ENCODE measurements at regions not wholly inside any gene's neighbourhood (a gene's known extent, or its start where the extent isn't known, plus 50 kb on each side); places are given as distances from the start of the nearest gene placed in this dataset.

DNA sequence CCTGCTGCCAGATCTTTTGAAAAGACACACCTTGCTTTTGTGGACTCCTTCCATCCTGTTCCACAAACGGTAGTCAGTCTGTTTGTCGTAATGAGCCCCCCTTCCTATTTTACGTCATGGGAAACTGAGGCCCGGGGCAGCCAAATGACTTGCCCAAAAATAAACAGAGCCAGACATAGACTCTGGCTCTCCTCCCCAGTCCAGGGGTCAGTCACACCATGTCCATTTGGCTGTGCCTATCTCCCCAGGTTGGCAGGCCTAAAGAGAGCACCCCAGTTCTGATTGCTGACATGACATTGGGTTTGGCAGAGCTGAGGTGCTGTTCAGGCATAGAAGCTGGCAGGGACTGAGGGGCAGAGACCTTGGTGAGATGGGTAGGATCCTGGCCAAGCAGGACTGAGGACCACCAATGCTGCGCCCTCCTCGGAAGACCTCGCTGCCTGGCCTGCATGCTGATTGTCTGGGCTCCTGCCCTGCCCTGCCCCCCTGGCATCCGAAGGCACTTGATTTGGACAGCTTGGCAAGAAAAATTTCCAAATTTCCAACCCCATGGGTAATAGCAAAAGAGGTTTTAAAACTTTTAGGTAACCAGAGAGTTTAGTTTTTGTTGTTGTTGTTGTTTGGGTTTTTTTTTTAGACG lies 335.4 kb downstream of the DYSF start:
- no peak overlapping the region for H2AFZ ChIP-seq (ENCODE audit: low read depth, low read length)
- ChIA-PET CTCF (ENCODE audit: low intra/inter-chr PET ratio) (no interaction called here), POLR2A (interaction anchor here (0.6 to 1.2 kb wide), 2 partner anchors 9 to 64 kb away, joined by 3 to 5 read pairs; no protein-coding TSS in a partner anchor)
- ATAC-seq (no peak), FAIRE-seq (no peak), DNase-seq (ENCODE audit: extremely low read depth in 1 of 4, low spot score in 3 of 4) (no peak)
- H3K36me3 ChIP-seq (ENCODE audit: control insufficient read depth, insufficient read depth, low read length) = no peaks in the 10 kb centered on the region
- in situ Hi-C loops (cut with MboI) = loop anchor here (5.0 kb wide), 1 partner anchor 236 kb away; no protein-coding TSS in a partner anchor
- intact Hi-C loops (cut with micrococcal nuclease) = no loop called here
- H3K27ac ChIP-seq (ENCODE audit: extremely low read depth, low read depth, low read length) = no peak overlapping the region
- no peaks in the 10 kb centered on the region for H3K79me2 ChIP-seq (ENCODE audit: control insufficient read depth, insufficient read depth, low read length)
- H3K27me3 ChIP-seq (ENCODE audit: control insufficient read depth in 2 of 2, insufficient read depth in 2 of 2, low read length in 2 of 2) = peaks cover 13 to 55% of the 10 kb centered on the region in 2 experiments; a peak in 4 of 5 replicates
- WGBS (ENCODE audit: insufficient coverage, low coverage, missing lambda C conversion rate) = 1% methylated on average over 9 of the region's 9 CpGs
- BruUV-seq (replicated peaks) = no TSS peak
- TF ChIP-seq IFI16 (CRISPR knock-in tag; IDR thresholded peaks at IDR 0.05) = no peak
- TF ChIP-seq HIVEP1 (CRISPR knock-in tag; IDR thresholded peaks at IDR 0.05) = no peak
- no peak for TF ChIP-seq ZBED1 (IDR thresholded peaks at IDR 0.05)
- peaks cover 0 to 4% of the 10 kb centered on the region in 2 experiments; a peak in 1 of 5 replicates for H3K4me1 ChIP-seq (replicated peaks in 1 of 2; ENCODE audit: control insufficient read depth in 2 of 2, insufficient read depth in 2 of 2, low read length in 2 of 2)
- no peaks in the 10 kb centered on the region for H3K9me3 ChIP-seq (replicated peaks; ENCODE audit: control insufficient read depth, insufficient read depth, low read depth, low read length)
- H3K9ac ChIP-seq (ENCODE audit: insufficient read depth in 1 of 2, low read depth in 2 of 2, low read length in 2 of 2) = no peak overlapping the region
- no peak overlapping the region for H3K4me2 ChIP-seq (ENCODE audit: insufficient read depth, low read length)
- no peak overlapping the region for H3K4me3 ChIP-seq
- no peaks in the 10 kb centered on the region; the same call in 1 of the 2 replicates for H4K20me1 ChIP-seq (replicated peaks; ENCODE audit: control insufficient read depth, insufficient read depth, low read length)
- no peaks in the 10 kb centered on the region for H3K9me1 ChIP-seq (ENCODE audit: control insufficient read depth, insufficient read depth, low read length)

- intact Hi-C loops (cut with micrococcal nuclease) = no loop called here
- Histone ChIP-seq H3K4me1 (replicated peaks in 1 of 2; ENCODE audit: control insufficient read depth in 2 of 2, insufficient read depth in 2 of 2, low read length in 2 of 2) (peaks cover 0 to 4% of the 10 kb centered on the region in 2 experiments; a peak in 1 of 5 replicates), H3K27ac (ENCODE audit: extremely low read depth, low read depth, low read length) (no peak overlapping the region), H3K9ac (ENCODE audit: insufficient read depth in 1 of 2, low read depth in 2 of 2, low read length in 2 of 2) (no peak overlapping the region), H3K4me2 (ENCODE audit: insufficient read depth, low read length) (no peak overlapping the region), H3K9me3 (replicated peaks; ENCODE audit: control insufficient read depth, insufficient read depth, low read depth, low read length) (no peaks in the 10 kb centered on the region), H3K79me2 (ENCODE audit: control insufficient read depth, insufficient read depth, low read length) (no peaks in the 10 kb centered on the region), H3K36me3 (ENCODE audit: control insufficient read depth, insufficient read depth, low read length) (no peaks in the 10 kb centered on the region), H3K27me3 (ENCODE audit: control insufficient read depth in 2 of 2, insufficient read depth in 2 of 2, low read length in 2 of 2) (peaks cover 13 to 54% of the 10 kb centered on the region in 2 experiments; a peak in 4 of 5 replicates), H4K20me1 (replicated peaks; ENCODE audit: control insufficient read depth, insufficient read depth, low read length) (no peaks in the 10 kb centered on the region; the same call in 1 of the 2 replicates), H2AFZ (ENCODE audit: low read depth, low read length) (no peak overlapping the region), H3K9me1 (ENCODE audit: control insufficient read depth, insufficient read depth, low read length) (no peaks in the 10 kb centered on the region), H3K4me3 (no peak overlapping the region)
- BruUV-seq (replicated peaks) = no TSS peak
- ChIA-PET POLR2A (interaction anchor here (0.6 to 1.2 kb wide), 2 partner anchors 9 to 64 kb away, joined by 3 to 5 read pairs; no protein-coding TSS in a partner anchor), CTCF (ENCODE audit: low intra/inter-chr PET ratio) (no interaction called here)
- 0% methylated on average over 7 of the region's 7 CpGs for WGBS (ENCODE audit: insufficient coverage, low coverage, missing lambda C conversion rate)
- ATAC-seq = no peak
- in situ Hi-C loops (cut with MboI) = loop anchor here (5.0 kb wide), 1 partner anchor 236 kb away; no protein-coding TSS in a partner anchor
- no peak for DNase-seq (ENCODE audit: extremely low read depth in 1 of 4, low spot score in 3 of 4)
- FAIRE-seq = no peak
- TF ChIP-seq PHF8 (IDR thresholded peaks at IDR 0.05; ENCODE audit: borderline replicate concordance, low read length) (no peak), NRF1 (conservative IDR thresholded peaks at IDR 0.05 in 1 of 2, IDR thresholded peaks at IDR 0.05 in 1 of 2) (no peak)
These were observed 334.8 kb downstream of the DYSF start for GRCh38 chr2:71788186-71788525.

Data from K562 (cell line).